Stimulated activated CD4-positive, alpha-beta T cell treated with anti-CD3 and anti-CD28 coated beads, Interleukin-4, amount 100 ng/mL, for 1 hour (primary cell): ENCODE measurements at regions not wholly inside any gene's neighbourhood (a gene's known extent, or its start where the extent isn't known, plus 50 kb on each side); places are given as distances from the start of the nearest gene placed in this dataset.
"Not testable (repeated sequence)": the region's sequence is repeated elsewhere in the genome, so short reads cannot be mapped to it uniquely, and the experiment has no call there.

Experiments used
- DNase-seq: peaks from one replicate; pipeline ENCODE4 v3.0.0-alpha.2; 2020

DNA sequence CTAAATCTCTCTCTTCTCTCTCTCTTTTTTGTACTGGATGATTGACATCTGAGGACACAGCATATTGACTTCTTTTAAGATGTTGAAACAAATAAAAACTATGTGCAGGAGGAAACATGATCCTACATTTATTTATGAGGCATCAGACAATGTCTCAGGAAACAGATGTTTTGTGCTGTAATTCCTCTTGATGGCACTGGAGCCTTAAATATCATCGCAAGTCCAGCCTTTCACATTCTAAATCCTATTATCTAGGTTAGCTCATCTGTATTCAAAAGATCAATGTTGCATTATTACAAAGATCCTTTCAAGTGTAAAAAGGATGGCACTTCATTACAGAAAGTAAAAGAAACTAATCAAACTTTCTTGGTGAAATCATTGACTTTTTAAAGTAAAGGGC lies 63.9 kb downstream of the MAT2B start:
- no peak for DNase-seq

DNA sequence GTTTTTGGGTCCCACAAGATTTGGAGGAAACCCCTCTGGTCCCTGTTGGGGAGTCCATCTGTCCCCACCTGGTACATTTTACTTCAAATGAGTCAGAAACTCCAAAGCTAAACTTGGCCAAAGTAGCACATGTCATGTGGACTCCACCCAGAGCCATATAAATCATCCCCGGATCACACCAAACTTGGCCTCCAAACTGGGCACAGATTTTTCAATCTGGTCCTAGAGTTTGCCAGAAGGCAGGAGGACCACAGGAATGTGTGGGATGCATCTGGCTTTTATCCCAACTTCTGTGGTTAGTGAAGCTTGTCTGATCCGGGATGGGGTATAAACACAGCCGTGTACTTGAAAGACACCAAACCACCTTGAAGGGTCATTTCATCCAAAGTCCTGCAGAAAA lies 66.3 kb downstream of the MAT2B start:
- no peak for DNase-seq

DNA sequence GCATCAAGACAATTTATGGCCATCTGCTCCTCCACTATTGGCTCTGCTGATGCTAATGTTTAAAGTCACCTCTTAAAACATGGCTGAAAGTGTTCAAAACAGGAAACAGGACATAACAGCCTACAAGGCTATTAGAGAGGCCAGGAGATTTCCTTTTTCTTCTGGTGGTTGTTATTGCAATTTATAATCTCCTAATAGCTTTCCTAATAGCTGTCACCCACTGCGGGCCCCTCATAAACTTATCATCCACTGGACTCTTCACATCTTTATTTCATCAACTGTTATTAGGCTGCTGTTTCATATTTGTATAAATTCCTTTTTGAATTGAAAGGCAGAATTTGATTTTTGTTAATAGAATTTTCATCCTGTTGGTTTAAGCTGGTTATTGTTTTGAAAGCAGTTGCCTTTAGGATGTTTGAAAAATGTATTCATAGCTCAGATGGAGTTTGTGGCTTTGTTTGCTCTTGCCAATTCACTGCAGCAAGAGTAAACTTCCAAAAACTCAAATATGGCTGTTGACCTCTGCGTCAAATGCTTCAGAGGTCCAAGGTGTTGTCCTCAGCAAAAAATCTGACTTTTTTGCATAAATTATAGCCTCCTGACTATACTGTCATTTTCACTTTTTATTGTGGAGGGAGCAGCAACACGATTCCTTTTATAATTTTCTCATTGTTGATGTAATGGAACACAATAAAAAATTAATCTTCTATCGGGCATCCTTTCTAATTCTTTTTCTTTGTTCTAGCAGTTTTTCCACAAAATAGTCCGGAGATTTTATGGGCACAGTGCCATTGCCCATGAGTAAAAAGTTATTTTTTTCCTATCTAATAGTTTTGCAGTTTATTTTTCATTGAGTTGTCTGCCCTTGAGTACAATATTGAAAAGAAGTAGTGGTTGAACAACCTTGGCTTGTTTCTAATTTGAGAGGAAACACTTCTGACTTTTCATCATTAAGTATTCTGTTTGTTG lies 69.3 kb downstream of the MAT2B start:
- no peak for DNase-seq

DNA sequence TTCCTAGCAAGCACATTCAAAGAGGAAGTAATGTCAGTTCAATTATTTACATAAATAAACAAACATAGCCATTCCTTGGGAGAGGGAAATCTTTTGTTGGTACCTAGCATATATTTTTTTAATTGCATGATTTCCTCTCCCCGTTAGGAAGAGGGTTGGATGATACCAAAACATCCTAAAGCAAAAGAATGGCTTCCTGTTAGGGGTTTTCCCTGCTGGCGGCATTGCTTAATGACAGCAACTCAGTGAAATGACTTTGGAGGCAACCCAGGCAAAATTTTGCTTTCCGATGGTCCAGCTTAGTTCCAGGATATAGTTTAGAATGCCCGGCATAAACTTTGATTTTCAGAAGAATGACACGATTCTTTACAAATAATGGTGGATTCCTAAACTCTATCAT lies 73.2 kb downstream of the MAT2B start:
- no peak for DNase-seq

DNA sequence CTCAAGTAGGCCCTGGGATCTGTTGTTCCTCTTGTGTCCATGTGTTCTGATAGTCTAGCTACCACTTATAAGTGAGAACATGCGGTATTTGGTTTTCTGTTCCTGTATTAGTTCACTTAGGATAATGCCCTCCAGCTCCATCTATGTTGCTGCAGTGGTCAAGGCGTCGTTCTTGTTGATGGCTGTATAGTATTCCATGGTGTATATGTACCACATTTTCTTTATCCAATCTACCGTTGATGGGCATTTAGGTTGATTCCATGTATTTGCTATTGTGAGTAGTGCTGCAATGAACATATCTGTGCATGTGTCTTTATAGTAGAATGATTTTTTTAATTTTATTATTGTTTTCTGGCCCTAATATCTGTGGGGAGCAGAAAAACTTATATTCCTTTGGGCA lies 74.3 kb downstream of the MAT2B start:
- no peak for DNase-seq

DNA sequence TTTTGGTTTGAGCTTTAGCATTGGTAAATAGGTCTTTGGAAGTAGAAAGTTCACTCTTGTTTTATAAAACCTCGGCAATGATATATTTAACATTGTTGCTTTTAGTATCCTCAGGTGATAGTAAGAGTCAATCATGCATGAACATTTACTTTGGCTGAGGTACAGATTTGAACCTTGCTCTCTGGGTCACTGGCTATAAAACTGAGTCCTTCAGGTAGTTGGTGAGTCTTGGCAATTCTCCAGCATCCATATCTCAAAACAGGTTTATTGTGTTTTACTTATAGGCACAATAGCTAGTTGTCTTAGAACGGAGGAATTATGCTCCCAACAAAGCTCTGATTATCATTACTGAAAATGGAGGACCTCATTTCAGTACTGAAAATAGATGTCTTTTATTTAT lies 75.1 kb downstream of the MAT2B start:
- DNase-seq: no peak

DNA sequence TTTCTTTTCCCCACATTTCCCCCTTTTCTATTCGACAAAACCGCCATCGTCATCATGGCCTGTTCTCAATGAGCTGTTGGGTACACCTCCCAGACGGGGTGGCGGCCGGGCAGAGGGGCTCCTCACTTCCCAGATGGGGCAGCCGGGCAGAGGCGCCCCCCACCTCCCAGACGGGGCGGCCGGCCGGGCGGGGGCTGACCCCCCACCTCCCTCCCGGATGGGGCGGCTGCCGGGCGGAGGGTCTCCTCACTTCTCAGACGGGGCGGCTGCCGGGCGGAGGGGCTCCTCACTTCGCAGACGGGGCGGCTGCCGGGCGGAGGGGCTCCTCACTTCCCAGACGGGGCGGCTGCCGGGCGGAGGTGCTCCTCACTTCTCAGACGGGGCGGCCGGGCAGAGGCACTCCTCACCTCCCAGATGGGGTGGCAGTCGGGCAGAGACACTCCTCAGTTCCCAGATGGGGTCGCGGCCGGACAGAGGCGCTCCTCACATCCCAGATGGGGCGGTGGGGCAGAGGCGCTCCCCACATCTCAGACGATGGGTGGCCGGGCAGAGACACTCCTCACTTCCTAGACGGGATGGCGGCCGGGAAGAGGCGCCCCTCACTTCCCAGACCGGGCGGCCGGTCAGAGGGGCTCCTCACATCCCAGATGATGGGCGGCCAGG lies 78.2 kb downstream of the MAT2B start:
- not testable (repeated sequence) for DNase-seq

DNA sequence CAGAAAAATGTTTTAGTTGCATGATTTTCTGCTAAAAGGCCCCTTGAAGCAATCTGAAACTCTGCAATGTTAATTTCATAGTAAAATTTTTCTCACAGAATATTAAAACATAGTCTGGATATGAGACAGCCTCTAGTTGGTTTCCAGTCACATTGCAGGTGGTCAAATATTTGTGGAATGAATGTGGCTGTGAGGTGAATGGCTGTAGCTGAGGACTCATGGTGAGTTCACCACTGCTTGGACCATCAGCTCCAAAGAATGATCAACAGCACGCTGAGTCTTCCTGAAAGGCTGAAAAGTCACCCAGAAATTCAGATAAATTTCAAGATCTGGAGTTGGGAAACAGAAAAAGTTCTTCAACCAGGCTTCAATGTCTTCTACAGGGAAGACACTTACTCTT lies 79.8 kb downstream of the MAT2B start:
- DNase-seq: no peak

DNA sequence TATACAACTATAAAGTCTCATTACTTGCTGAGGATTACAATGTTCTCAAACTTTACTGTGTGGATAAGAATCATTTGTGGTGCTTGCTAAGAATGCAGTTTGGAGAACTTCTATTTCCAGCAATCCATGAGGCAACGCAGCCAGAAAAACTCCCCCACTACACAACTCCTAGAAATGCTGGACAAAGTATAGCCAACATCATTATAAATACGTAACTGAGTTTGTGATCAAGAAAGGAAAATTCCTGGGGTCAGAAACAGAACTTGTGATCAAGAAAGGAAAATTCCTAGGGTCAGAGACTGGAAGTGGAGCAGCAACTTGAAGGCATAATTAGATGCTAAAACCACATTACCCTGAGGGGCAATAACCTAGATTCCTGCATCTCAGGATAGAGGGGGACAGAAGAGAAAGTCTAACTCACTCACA lies 81.1 kb downstream of the MAT2B start:
- no peak for DNase-seq

DNA sequence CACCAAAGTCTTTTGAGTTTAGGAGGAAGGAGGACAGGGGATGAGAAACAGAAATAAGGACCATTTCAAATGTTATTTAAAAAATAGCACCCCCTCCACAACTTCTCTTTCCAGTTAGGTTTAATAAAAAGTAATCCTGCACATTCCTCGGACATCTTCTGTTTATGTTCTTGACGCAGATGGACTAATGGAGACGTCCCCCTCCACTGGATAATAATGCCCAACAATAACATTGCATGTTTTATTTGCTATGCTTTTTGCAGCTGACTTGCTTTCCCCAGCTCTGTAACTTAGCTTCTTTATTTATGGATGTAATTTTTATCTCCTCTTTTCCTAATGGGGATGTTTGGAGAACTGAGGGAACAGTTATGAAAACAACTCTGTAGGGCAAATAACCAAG lies 89.5 kb downstream of the MAT2B start:
- no peak for DNase-seq

DNA sequence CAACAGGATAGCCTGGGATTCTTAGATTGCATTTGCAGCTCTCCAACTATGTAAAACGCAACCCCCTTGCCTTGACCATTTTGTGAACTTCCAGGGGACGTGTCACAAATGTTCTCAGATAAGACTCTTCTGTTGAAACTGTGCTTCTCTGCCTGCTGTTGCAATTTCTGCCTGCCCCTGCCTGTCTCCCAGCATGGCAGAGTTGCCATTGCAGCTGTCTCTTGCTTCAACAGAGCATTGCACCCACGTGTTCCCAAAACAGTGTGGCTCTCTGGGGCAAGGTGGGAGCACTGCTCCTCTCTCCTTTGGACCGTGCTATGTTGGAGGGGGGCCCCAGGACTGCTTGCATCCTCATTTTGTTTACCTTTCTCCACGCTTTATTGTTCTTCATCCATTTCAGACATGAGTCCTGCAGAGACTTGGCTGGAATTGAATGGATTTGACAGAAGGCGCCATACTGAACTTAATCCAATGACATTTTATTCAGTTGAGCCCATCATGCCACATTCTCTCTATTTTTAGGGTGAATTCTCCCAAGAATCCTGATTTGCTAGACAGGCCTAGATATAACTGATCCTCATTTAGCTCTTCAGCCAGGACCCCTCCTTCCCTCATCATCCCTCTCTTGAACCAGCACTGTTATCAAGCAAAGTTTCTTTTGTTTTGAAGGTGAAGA lies 90.7 kb downstream of the MAT2B start:
- DNase-seq: no peak

DNA sequence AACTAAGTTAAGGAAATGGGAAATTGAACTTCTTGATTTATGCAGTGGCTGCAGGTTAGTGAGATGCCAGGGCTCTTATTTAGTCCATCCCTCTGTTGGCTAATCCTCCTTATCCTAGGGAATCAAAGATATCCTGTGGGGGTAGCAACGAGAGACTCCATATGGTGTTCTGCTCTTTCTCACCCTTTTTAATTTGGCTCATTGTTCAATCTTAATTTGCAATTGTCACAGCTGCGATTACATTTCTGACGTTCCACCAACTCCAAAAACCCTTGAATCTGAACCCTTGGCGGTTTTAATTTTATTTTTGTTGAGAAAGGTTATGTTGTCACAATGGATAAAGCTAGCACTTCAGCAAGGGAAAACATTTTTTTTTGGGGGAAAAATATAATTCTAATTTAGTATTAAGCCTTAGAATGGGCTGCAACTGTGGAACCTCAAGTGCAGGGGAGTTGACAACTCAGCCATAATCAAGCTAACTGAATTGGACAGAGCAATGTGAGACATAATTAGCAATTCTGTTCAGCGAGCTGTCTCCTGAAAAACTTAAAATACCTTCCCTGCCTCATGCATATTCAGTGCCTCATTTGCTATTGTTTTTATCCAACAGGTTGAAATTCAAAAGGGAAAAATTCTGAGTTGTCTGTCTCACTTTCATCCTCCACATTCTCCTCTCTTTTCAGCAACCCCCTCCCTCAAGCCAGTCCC lies 91.3 kb downstream of the MAT2B start:
- no peak for DNase-seq

DNA sequence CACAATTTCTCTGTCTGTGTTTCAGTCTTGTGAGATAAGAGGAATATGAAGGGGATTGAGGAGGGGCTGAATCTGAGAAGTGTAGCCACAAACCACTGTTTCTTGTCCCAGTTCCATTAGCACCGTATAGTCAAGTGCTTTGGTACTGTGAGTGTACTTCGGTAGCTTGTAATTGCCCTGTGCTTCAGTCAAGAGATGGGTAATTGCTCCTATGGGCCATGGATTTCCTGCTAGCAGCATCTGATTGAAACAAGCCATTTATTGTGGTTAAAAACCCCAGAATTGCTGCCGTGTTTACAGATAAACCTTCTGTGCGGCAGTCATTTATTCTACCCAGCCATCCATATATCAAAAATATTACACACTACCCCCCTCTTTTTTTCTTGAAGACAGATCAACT lies 98.6 kb downstream of the MAT2B start:
- no peak for DNase-seq

DNA sequence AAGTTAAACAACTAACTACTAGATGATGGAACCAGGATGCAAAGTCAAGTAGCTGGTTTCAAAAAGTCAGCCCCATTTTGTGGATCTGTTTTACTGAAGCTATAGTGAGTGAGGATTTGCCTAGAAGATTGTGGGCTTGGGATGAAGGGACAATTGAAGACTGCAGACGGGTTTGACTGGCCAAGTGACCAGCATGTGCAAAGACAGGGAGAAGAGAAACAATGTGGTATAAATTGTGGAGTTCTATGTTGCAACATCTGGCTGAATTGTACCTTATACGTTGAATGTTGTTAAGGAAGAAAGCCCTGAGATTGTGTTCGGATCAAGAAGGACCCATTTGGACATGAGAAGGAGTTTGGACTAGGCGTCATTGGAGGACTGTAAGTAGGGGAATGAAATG lies 101.8 kb downstream of the MAT2B start:
- no peak for DNase-seq

DNA sequence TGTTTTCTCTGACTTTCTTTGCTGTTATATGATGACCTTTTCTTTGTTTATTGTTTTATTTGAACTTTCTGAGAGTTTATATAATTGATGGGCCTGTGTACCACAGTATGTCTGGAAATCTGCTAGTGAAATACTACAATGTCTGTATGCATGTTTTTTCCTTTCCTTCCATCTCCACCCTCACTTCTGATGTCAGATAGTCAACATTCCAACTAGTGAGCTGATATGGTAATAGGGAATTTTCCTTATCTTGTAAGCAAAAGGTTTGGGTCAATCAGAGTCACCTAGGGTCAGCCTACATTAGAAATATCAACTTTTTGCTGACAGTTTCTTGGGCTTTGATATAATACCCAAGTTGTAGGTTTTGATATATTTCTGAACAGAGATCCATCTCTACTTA lies 103.2 kb downstream of the MAT2B start:
- DNase-seq: no peak

DNA sequence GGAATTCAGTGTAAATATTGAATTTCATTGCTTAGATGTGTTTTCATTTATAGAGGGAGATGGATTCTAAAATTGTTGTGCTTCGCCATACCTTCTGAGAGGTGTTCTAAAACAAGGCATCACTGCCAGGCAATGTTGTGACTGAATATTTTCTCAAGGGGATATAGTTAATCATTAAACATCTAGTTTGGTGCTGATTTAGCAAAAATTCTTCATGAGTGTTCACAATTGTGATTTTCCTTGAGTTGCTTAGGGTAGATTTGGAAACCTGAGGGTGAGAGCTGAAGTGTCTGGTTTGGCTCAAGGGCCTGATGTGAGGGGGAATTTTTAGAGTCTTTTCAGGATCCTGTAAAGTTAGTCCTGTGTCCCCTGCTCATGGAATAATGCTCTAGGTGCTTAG lies 104.5 kb downstream of the MAT2B start:
- no peak for DNase-seq

DNA sequence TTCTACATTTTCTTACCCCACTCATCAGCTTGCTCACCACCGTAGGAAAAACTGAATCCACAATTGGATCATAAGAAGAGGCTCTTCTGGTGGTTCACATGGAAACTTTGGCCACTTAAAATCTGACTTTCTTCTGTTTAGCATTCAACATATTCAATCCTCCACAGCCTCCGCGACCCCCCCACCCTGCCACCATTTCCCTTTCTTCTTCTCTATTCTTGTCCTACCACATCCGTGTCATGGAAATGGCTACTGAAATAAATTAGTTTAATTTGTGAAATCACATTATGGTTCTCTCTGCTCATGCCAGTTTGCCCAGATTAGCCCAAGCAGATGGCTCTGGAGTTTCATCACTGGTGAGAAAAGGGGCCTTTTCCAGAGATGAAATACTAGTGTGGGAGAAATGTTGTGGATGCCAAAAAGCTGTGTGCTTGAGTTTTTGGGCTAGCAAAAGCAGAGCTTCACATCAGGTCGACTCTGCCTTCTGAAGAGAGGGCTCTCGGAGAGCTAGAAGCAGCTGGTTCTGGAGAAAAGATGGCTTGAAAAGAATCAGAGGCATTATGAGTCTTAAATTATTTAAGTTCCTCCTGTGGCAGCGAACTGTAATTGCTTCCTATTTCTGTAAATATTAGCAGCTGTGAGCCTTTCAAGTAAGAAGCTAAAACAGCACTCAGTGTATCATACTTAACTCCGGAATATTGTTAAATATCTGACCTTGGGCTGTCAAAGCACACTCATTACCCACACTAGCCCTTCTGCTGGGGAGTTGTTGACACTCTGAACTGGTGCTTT lies 107.1 kb downstream of the MAT2B start:
- no peak for DNase-seq

DNA sequence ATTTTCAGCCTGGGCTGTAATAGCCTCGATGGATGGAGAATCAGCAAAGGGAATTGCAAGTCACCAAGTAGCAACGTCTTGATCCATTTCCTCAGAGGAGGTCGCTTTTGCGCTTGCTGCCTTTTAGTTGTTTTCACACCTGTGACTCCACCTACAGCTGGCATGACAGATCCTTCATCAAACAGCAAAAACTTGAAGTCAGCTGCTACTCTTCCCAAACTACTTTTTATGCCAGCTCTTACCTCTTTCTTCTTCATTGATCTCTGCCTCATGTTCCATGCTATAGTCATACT lies 107.7 kb downstream of the MAT2B start:
- DNase-seq: no peak

DNA sequence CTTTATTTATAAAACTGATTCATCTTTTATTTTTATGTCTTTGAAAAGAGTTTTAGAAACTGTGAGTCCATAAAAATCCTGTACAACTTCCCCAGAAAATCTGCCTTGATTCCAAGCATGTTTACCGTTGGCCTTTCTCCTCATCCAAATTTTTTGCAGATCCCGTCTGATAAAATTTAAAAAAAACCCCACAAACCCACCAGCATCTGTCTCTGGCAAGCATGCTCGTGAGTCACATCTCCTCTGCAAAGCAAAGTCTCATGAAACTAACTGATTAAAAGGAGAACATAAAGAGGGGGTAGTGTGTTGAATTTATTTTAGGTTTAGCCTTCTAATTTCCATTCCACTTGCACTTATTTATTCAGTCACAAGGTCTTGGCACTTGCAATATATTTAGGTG lies 109.4 kb downstream of the MAT2B start:
- no peak for DNase-seq

DNA sequence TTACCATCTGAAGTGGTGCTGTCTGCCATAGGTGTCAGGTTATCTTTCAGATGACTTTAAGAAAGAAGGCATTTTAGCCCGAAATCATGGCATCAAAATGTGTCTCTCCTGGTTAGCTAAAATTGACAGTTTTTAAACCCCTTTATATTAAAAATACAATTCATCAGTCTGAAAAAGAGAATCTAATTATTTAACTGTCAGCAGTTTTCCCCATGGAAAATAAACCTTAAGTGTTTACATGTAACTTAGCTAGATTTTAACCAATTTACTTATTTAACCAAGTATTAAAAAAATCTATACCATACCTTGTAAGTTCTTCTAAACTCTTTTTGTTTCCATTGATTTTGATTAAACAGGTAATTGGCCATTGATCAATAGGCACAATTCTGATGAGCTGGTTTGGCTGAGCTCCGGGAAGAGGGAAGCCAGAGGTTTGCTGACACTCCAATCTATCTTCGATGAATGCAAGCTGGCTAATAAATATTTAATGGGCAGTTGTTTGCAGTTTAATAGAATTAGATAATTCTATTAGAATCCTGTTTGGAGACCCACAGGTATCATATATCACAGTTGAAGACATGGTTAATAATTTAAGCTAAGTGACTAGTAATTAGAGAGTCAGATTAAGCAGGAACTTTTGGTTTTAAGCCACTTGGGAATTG lies 114.0 kb downstream of the MAT2B start:
- DNase-seq: no peak

DNA sequence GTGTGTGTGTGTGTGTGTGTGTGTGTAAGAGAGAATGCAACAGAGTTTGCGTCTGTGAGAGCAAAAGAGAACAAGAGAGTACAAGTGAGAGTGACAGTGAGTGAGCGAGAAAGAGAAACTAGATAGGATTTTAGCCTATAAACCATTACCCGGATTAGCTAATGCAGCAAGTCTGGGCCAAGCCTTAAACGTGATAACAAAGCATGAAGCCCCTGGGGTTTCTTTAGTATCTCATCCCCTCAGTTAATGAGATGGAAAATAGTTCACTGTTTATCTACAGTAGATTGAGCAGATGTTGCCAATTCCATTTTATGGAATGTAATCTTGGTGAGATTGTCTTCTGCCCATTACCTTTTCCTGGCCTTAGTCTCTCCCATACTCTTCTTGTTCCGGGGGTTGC lies 114.5 kb downstream of the MAT2B start:
- no peak for DNase-seq

DNA sequence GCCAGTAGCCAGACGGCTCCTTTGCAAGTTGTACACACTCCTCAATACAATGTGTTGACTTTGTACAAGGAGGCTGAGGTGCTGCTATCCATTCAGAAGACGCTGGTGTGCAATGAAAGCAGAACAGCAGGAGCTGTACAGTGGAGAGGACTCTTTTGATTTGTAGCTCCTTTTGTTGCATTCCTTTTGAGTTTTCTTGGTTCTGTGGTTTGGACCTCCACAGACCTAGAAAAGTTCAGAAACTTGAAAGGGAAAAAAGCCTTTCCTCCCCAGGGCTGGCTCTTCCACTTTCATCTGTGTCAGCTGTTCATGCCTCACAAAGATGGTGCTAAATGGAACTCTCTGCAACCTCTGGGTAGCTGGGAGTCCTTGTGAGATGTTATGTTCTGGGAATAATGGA lies 117.4 kb downstream of the MAT2B start:
- no peak for DNase-seq
